NOMO-1 treated with dmso at 0.1 percent for 144 hours (cell line): ENCODE measurements at regions not wholly inside any gene's neighbourhood (a gene's known extent, or its start where the extent isn't known, plus 50 kb on each side); places are given as distances from the start of the nearest gene placed in this dataset.
A peak's percentile ranks its signal among the peaks of the same experiment; 100 is the strongest.

Experiments used
- DNase-seq: peaks from one replicate; lab custom pipeline; 2025; ENCODE audit not compliant: unreplicated experiment; lab: John Stamatoyannopoulos, UW

GRCh38 chr6:56378966-56379585, 131.7 kb upstream of the COL21A1 start:
- no peak for DNase-seq

GRCh38 chr6:56378507-56378906, 131.1 kb upstream of the COL21A1 start:
- DNase-seq, result no peak

- no peak for DNase-seq
Observed at GRCh38 chr6:56377295-56377694, 129.9 kb upstream of the COL21A1 start.

DNA sequence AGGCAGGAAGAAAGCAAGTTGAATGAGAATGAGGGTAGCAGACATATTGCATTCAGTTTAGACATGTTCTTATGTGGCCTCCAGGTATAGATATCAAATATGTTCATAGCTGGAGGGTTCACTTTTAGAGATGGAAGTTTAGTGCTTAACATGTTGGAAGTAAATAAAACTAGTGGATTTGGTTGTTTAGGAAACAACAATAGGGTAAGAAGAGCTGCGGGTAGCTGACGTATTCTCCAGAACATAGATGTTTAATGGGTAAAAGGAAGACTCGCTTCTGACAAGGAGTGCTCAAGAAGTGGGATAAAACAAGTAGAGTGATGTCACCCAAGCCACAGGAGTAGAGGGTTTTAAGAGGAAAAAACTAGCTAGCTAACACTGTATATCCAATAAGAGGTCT, 128.4 kb upstream of the COL21A1 start:
- DNase-seq, result no peak

DNA sequence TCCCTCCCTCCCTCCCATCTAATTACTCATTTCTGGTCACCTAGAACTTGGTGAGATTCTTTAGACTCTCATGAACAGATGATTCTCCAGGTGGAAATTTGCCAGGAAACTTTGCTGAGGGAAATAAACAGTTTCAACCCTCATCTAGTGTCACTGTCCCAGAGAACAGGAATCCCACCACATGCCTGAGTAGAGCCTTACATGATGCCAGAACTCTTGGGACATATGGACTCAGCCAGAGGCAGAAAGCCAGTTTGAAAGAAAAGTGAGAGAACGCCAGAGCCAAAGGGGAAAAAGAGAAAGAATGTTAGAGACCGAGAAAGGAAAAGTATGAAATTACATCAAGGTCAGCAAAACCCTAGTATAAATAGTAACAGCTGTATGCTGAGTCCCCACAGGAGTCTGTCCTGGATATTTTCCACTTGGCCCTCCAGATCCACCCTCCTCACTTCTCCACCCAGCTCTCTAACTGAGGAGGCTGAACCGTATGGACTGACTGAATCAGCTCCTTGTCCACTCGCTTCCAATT, 127.5 kb upstream of the COL21A1 start:
- no peak for DNase-seq

DNA sequence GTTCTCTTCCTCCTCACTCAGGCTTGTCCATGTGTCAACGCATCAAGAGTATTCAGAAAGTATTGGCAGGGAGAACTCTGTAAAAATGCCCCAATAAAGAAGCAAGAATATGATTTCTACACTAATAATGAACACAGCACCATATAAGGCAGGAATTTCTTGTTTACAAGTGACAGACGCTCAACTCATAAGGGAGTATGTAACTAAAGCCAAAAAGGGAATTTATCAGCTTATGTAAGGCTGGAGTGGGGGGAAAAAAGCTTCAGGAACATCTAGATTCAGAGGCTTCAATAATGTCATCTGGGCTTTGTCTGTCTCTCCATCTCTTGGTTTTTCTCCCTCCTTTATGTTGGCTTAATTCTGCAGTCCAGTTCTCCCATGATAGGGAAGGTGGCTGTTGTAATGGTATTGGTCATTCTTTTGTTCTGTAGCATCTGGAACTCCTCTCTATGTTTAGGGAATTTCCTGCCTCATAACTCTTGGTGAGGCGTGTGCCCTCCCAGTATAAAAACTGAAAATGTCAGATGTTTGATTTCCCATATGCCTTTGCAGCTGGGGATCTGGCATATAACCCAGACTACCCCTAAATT, 125.1 kb upstream of the COL21A1 start:
- DNase-seq, result no peak

DNA sequence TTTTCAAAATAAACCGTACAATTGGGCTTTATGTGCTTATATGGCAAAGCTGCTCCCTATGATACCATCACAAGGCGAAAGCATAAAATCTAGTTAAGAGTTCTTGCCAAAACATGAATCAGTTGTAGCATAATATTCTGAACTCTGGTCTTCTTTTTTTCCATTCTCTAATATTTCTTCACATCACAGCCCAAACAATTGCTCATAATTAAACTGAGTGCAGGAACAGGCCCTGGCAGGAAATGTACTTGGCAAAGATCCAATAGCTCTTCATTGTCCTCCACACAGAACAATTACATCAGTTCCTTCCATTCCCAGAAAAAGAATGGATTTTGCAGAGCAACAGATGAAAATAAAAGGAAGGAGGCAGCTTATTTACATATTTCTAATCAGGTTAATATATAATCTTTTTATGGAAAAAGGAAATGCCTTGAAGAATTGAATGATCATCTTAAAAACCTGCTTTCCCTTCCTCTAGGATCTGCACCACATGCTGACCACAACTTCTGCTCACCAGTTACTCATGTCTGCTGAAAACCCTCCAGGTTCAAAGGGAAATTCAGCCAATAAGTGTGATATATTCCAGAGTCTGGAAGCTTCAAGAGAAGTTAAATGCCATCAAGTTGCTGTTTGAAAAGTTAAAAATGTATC, 123.3 kb upstream of the COL21A1 start:
- DNase-seq, result peak; percentile 89

DNA sequence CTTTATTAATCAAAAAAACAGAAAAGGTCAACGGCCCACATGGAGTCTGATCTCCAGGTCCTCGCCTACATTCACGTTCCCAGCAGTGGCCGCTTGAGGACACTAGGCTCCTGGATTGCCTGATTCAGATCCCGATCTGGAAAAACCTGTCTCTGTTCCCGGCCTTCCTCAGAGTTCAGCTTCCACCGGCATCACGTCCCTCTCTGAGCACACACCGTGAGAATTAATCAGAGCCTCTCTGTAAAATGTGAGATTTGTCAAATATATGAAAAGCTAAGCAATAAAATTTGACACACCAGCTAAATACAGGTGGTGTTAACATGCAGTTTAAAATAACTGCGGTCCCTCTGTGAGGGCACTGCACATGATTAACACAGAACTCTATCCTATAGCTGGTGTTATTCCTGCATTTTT, 122.8 kb upstream of the COL21A1 start:
- DNase-seq, result no peak

DNA sequence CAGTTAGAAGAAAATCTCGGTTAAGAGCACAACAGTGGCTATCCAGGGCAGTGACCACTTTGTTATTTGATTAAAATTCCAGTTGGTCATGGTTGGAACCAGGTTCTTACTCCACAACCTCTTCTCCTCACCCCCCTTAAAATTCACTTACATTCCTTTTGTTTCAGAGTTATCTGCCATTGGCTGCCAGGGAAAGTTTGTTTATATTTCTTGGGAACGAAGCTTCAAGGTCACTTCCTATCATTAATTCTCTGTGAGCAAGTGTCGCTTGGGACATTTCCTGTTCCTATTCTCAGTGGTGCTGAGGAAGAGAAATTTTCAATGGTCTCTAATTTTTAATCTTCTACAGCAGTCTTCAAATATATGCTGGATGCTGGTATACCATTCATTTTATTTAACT, 121.1 kb upstream of the COL21A1 start:
- DNase-seq, result no peak

GRCh38 chr6:56366141-56366852, 118.9 kb upstream of the COL21A1 start:
- no peak for DNase-seq

GRCh38 chr6:56364827-56365339, 117.5 kb upstream of the COL21A1 start:
- DNase-seq, result no peak

- DNase-seq, result no peak
Observed at GRCh38 chr6:56364431-56364826, 117.0 kb upstream of the COL21A1 start.

DNA sequence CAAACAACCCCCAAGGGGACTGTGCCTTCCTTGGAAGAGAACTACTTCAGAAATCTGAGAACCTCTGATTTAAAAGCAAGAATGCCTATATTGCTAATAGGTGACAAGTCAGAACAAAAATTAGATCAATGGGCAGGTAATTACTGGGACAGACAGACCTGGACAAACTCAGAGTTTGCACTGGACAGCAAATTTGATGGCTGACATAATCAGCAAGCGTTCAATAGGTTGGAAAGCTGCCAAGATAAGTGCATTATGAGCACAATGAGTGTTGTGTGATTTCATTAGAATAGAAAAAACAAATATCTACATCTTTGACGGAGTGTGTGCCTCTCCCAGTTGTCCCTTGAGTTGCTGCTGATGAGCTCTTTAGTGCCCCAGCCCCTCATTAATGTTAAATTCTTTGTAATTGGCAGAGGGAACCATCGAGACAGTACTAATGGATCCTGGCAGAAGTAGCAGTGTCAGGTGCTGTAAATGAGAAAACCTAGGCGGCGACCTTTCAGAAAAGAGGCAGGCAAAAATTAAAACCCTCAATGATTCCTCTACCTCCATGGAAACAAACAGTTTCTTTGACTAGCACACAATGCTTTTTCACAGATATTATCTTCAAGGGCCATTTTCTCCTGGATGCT, 116.5 kb upstream of the COL21A1 start:
- no peak for DNase-seq

DNA sequence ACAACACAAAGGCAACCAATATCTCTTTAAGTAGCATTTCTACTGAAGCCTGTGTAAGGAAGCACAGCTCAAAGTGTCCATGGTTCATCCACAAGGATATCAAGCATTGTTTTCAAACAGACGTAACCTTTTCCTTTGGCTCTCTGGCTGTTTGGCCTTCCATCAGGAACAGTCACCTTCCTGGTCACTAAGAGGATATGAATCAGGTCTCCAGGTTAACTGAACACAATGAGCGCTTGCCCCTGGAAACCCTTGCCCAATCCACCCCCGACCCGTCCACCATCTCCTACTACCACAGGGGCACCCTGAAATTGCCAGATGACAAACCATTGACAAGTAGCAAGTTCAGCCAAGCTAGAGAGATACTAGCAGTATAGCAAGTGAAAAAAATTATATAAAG, 114.4 kb upstream of the COL21A1 start:
- no peak for DNase-seq

GRCh38 chr6:56359201-56359899, 112.0 kb upstream of the COL21A1 start:
- DNase-seq, result peak; percentile 12

GRCh38 chr6:56357616-56358373, 110.4 kb upstream of the COL21A1 start:
- no peak for DNase-seq

DNA sequence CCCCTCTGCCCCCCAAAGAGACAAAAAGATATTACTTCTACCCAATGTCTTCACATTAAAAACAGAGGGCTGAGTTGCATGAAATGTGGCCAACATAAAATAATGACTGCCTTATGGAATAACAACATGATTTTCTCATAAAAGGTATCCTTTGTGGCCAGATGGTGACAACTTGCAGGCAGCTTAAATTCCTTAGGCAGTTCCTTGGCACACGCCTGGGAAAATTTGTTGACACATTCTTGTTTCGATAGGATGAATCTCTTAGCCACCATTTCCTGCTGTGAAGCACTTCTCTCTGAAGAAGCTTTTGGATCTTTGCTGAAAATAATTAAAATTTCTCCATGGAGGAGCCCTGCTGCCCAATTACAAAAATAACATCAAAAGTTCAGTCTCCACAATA, 109.0 kb upstream of the COL21A1 start:
- DNase-seq, result no peak

DNA sequence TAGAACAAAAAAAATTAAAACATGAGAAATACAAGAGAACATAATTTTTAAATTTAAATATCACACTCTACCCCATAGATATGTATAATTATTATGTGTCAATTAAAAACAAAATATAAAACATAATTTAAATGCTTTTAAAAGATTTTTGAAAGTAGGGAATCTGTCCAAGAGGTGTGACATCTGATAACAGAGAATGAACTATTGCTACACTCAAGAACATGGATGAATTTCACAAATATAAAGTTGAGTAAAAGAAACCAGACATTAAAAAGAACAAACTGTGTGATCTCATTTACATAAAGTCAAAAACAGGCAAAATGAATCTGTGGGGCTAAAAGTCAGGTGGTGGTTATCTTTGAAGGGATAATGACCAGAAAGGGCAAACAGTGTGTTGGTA, 106.5 kb upstream of the COL21A1 start:
- DNase-seq, result no peak

DNA sequence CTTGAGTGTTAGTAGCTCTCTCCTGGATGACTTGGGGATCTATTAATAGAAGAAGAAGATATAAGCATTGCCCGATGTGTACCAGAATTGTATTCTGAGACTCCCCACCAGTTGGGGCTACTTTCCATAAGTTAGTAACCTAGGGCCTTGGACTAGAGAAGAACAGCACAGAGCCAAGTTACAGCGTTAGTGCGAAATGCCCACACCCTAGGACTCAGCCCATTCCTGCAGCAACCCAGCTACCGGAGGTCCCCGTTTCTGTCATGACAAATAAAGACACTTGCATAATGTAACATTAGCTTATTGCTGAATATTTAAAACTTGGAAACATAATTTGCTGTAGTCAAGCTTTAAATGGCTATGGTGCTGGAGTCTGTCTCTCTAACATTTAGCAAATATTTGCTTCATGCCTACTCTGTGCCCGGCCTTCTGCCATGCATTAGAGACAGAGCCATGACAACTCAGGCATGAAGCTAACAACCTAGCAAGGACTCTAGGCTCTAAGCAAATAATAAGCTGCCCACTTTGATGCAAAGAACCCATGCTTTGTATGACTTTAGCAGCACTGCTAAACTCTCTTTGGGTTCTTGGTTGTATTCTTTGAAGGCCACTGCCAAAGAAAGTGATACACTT, 103.4 kb upstream of the COL21A1 start:
- no peak for DNase-seq
